IMR-90 (cell line): ENCODE measurements at regions not wholly inside any gene's neighbourhood (a gene's known extent, or its start where the extent isn't known, plus 50 kb on each side); places are given as distances from the start of the nearest gene placed in this dataset.

Experiments
- ATAC-seq: fragments of 200-7000 bp; cut with Tn5 transposase; 2 replicates; pipeline ENCODE4 v1.9.1; 2020; ENCODE audit warnings: low read depth, mild to moderate bottlenecking, moderate library complexity
- BruUV-seq: library from RNA; stranded (reverse); fragments of 400-500 nt; replicated peaks from 2 replicates; lab custom pipeline; 2021; lab: Mats Ljungman, UMichigan
- CTCF ChIA-PET: fragments of 300-600 bp; formaldehyde crosslinking; extraction: SDS; loops from one replicate; lab custom pipeline; 2021; ENCODE audit warnings: antibody characterized with exemption; lab: Yijun Ruan, JAX
- POLR2A ChIA-PET: fragments of 300-600 bp; sonication (Branson Sonifier 250); formaldehyde crosslinking; loops from one replicate; lab custom pipeline; 2022; ENCODE audit warnings: antibody characterized with exemption; ENCODE audit not compliant: unreplicated experiment; lab: Charles Lee
- DNase-seq: peaks from one replicate; pipeline ENCODE4 v3.0.0; 2013
- H2AFZ ChIP-seq: replicated peaks from 2 replicates; pipeline ENCODE3; 2013; ENCODE audit warnings: low read length, mild to moderate bottlenecking; ENCODE audit not compliant: poor library complexity
- H2AK5ac ChIP-seq: 2 replicates; pipeline ENCODE4 v1.6.1; 2013; ENCODE audit warnings: low read depth, low read length, inconsistent platforms
- H2AK9ac ChIP-seq: replicated peaks from 2 replicates; pipeline ENCODE3; 2013; ENCODE audit warnings: mild to moderate bottlenecking, low read depth, low read length, moderate library complexity; ENCODE audit not compliant: poor library complexity
- H2BK120ac ChIP-seq: 2 replicates; pipeline ENCODE4 v1.6.1; 2013; ENCODE audit warnings: low read depth, low read length, inconsistent platforms
- H2BK15ac ChIP-seq: 3 replicates; pipeline ENCODE4 v1.6.1; 2013; ENCODE audit warnings: low read depth, low read length, inconsistent platforms
- H2BK20ac ChIP-seq: 2 replicates; pipeline ENCODE4 v1.6.1; 2013; ENCODE audit warnings: low read depth, mild to moderate bottlenecking, inconsistent platforms, low read length, moderate library complexity
- H2BK5ac ChIP-seq: 2 replicates; pipeline ENCODE4 v1.6.1; 2013; ENCODE audit warnings: mild to moderate bottlenecking, low read depth, low read length, inconsistent platforms; ENCODE audit not compliant: poor library complexity, severe bottlenecking
- H3K14ac ChIP-seq: replicated peaks from 2 replicates; pipeline ENCODE4 v1.6.1; 2013; ENCODE audit warnings: low read depth, low read length, inconsistent platforms
- H3K18ac ChIP-seq: 2 replicates; pipeline ENCODE4 v1.6.1; 2013; ENCODE audit warnings: low read depth, low read length, control low read depth
- H3K23ac ChIP-seq: 2 replicates; pipeline ENCODE4 v1.6.1; 2013; ENCODE audit warnings: low read depth, low read length, inconsistent platforms
- H3K27ac ChIP-seq: 2 replicates; pipeline ENCODE4 v1.5.1; 2013; ENCODE audit warnings: mild to moderate bottlenecking, control low read depth, low read length; ENCODE audit not compliant: insufficient read depth
- H3K27me3 ChIP-seq: 2 replicates; pipeline ENCODE4 v1.6.1; 2013; ENCODE audit warnings: low read length; ENCODE audit not compliant: control insufficient read depth, insufficient read depth
- H3K36me3 ChIP-seq: 2 replicates; pipeline ENCODE4 v1.6.1; 2013; ENCODE audit warnings: low read length, mixed read lengths; ENCODE audit not compliant: control insufficient read depth, insufficient read depth
- H3K4ac ChIP-seq: 2 replicates; pipeline ENCODE4 v1.6.1; 2013; ENCODE audit warnings: low read depth, low read length, inconsistent platforms
- H3K4me1 ChIP-seq: 2 replicates; pipeline ENCODE4 v1.6.1; 2013; ENCODE audit warnings: low read length, mixed read lengths; ENCODE audit not compliant: control insufficient read depth, insufficient read depth
- H3K4me2 ChIP-seq: 2 replicates; pipeline ENCODE4 v1.6.1; 2013; ENCODE audit warnings: low read depth, mild to moderate bottlenecking, control low read depth, low read length, moderate library complexity
- H3K4me3 ChIP-seq: 2 replicates; pipeline ENCODE4 v1.5.1; 2013; ENCODE audit warnings: low read depth, mild to moderate bottlenecking, control low read depth, low read length, moderate library complexity; ENCODE audit not compliant: insufficient read depth
- H3K56ac ChIP-seq: 2 replicates; pipeline ENCODE4 v1.6.1; 2013; ENCODE audit warnings: low read length, inconsistent platforms; ENCODE audit not compliant: insufficient read depth; ENCODE audit errors: extremely low read depth
- H3K79me1 ChIP-seq, 2 experiments: 2 replicates each; pipeline ENCODE4 v1.6.1; 2013; ENCODE audit warnings: low read length in 2 of 2, inconsistent platforms in 1 of 2, low read depth in 1 of 2
- H3K9ac ChIP-seq: 2 replicates; pipeline ENCODE4 v1.6.1; 2013; ENCODE audit warnings: low read depth, low read length, control low read depth
- H3K9me1 ChIP-seq: 2 replicates; pipeline ENCODE4 v1.6.1; 2013; ENCODE audit warnings: low read length, inconsistent platforms; ENCODE audit not compliant: insufficient read depth
- H3K9me3 ChIP-seq: 2 replicates; pipeline ENCODE4 v1.6.1; 2013; ENCODE audit warnings: low read length; ENCODE audit not compliant: control insufficient read depth, insufficient read depth
- H4K20me1 ChIP-seq: 2 replicates; pipeline ENCODE4 v1.6.1; 2013; ENCODE audit warnings: low read length, inconsistent platforms; ENCODE audit not compliant: insufficient read depth
- H4K5ac ChIP-seq: 2 replicates; pipeline ENCODE4 v1.6.1; 2013; ENCODE audit warnings: mild to moderate bottlenecking, low read depth, low read length, control low read depth
- H4K8ac ChIP-seq, 2 experiments: 2 replicates each; pipeline ENCODE4 v1.6.1; 2013; ENCODE audit warnings: low read depth in 2 of 2, low read length in 2 of 2, control low read depth in 1 of 2, inconsistent platforms in 1 of 2
- H4K91ac ChIP-seq: 2 replicates; pipeline ENCODE4 v1.6.1; 2013; ENCODE audit warnings: low read depth, low read length, inconsistent platforms; ENCODE audit not compliant: insufficient read depth
- CEBPB ChIP-seq: IDR thresholded peaks from 2 replicates; pipeline ENCODE4 v1.6.1; 2012; ENCODE audit warnings: low read depth, low read length, improper control_type of control experiment
- CTCF ChIP-seq: conservative IDR thresholded peaks from 2 replicates; pipeline ENCODE4 v1.5.1; 2012; ENCODE audit warnings: mild to moderate bottlenecking, low read depth, low read length, improper control_type of control experiment
- FOS ChIP-seq: fragments of 150-350 bp; IDR thresholded peaks from 2 replicates; pipeline ENCODE4 v1.6.1; 2016; ENCODE audit warnings: low read depth, low read length
- MAFK ChIP-seq: IDR thresholded peaks from 2 replicates; pipeline ENCODE4 v1.6.1; 2012; ENCODE audit warnings: low read depth, low read length, improper control_type of control experiment
- NFE2L2 ChIP-seq: fragments of 150-350 bp; IDR thresholded peaks from 2 replicates; pipeline ENCODE4 v1.6.1; 2016; ENCODE audit warnings: low read depth, mild to moderate bottlenecking, low read length
- RFX5 ChIP-seq: IDR thresholded peaks from 2 replicates; pipeline ENCODE4 v1.8.0; 2012; ENCODE audit warnings: low read depth, mild to moderate bottlenecking, low read length, moderate library complexity
- WGBS, 2 experiments: methylation state at CpG; one replicate each; pipeline versions ENCODE4 v1.1.5 to v1.1.7; 2013; ENCODE audit warnings: missing lambda C conversion rate in 2 of 2; ENCODE audit not compliant: insufficient read length in 1 of 2; ENCODE audit errors: extremely low coverage in 2 of 2; 5-methylcytosine and 5-hydroxymethylcytosine counted together
- dilution Hi-C: fragments of 300-500 bp; cut with HindIII; formaldehyde crosslinking; loops from one replicate; pipeline ENCODE4 v1.14.3; 2018; ENCODE audit warnings: low sequenced_read_pairs; ENCODE audit not compliant: unreplicated experiment
- in situ Hi-C: fragments of 300-500 bp; cut with MboI; formaldehyde crosslinking; loops from 3 replicates; pipeline ENCODE4 v1.14.3; 2019; ENCODE audit warnings: low sequenced_read_pairs, inconsistent platforms, mixed read lengths
- intact Hi-C: fragments of 100-400 bp; cut with micrococcal nuclease; formaldehyde crosslinking; loops from 2 replicates; pipeline ENCODE4 v1.10.0; 2022
- TF ChIP-seq, protein P1 (sequence below): fragments of 150-350 bp; IDR thresholded peaks from 2 replicates; pipeline ENCODE4 v1.6.1; 2016; ENCODE audit warnings: low read depth, mild to moderate bottlenecking, low read length, moderate library complexity, borderline replicate concordance

- CTCF ChIA-PET, result interaction anchor here (0.9 kb wide), 1 partner anchor 9 kb away, joined by 3 read pairs; no protein-coding TSS in a partner anchor
- no peak overlapping the region for H3K23ac ChIP-seq
- intact Hi-C loops, result loop anchor here (5.0 kb wide), 2 partner anchors 104 to 226 kb away; no protein-coding TSS in a partner anchor
- no peaks in the 10 kb centered on the region for H3K9me1 ChIP-seq
- no peaks in the 10 kb centered on the region; the same call in 1 of the 2 replicates for H3K27me3 ChIP-seq
- peak; percentile 65 for ATAC-seq
- no peak overlapping the region for H4K5ac ChIP-seq
- TF ChIP-seq NFE2L2, result peak; percentile 34; the same call in 1 of the 2 replicates
- peak; percentile 29; the same call in 1 of the 2 replicates for TF ChIP-seq CTCF
- no peak for TF ChIP-seq RFX5
- TF ChIP-seq MAFK, result peak; percentile 61; the same call in 1 of the 2 replicates
- TF ChIP-seq FOS, result no peak; the same call in 1 of the 2 replicates
- TF ChIP-seq, protein P1, sequence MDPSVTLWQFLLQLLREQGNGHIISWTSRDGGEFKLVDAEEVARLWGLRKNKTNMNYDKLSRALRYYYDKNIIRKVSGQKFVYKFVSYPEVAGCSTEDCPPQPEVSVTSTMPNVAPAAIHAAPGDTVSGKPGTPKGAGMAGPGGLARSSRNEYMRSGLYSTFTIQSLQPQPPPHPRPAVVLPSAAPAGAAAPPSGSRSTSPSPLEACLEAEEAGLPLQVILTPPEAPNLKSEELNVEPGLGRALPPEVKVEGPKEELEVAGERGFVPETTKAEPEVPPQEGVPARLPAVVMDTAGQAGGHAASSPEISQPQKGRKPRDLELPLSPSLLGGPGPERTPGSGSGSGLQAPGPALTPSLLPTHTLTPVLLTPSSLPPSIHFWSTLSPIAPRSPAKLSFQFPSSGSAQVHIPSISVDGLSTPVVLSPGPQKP, result no peak
- TF ChIP-seq CEBPB, result peak; percentile 30; the same call in 1 of the 2 replicates
- peak overlapping the region; percentile 38; the same call in 1 of the 3 replicates for H2BK15ac ChIP-seq
- no peak overlapping the region for H3K4me2 ChIP-seq
- 0 out of 2 replicates have a peak overlapping the region, but pooled peaks have one; percentile 22 for H3K4ac ChIP-seq
- no peaks in the 10 kb centered on the region for H4K20me1 ChIP-seq
- BruUV-seq, result no TSS peak
- no peak overlapping the region for H3K56ac ChIP-seq
- no peak overlapping the region for H3K9ac ChIP-seq
- no peak overlapping the region for H3K18ac ChIP-seq
- no peak overlapping the region; the same call in 1 of the 2 replicates for H4K91ac ChIP-seq
- POLR2A ChIA-PET, result interaction anchor here (0.6 kb wide), 1 partner anchor 1449 kb away, joined by 3 read pairs; no protein-coding TSS in a partner anchor
- peak overlapping the region; percentile 63; the same call in 1 of the 2 replicates for H2AK5ac ChIP-seq
- H3K4me1 ChIP-seq, result no peaks in the 10 kb centered on the region
- no peak overlapping the region for H2BK20ac ChIP-seq
- H4K8ac ChIP-seq, result peak overlapping the region in 1 of 2 experiments; percentile 26; a peak in 1 of 4 replicates
- H3K27ac ChIP-seq, result no peak overlapping the region
- peak overlapping the region; percentile 48 for H2AFZ ChIP-seq
- peak; percentile 84 for DNase-seq
- H3K14ac ChIP-seq, result no peak overlapping the region; the same call in none of the 2 replicates
- H3K79me1 ChIP-seq, result no peaks in the 10 kb centered on the region
- no peaks in the 10 kb centered on the region for H3K9me3 ChIP-seq
- no peak overlapping the region for H3K4me3 ChIP-seq
- no peaks in the 10 kb centered on the region for H3K36me3 ChIP-seq
- WGBS, 2 experiments, result no CpG with 5 or more reads among the region's 4 CpGs
- no peak overlapping the region for H2BK5ac ChIP-seq
- H2BK120ac ChIP-seq, result no peak overlapping the region
- H2AK9ac ChIP-seq, result no peak overlapping the region
- dilution Hi-C loops, result no loop called here
- in situ Hi-C loops, result no loop called here
Observed at GRCh38 chr7:80288175-80289122, 153.8 kb downstream of the GNAI1 start.
